GM23338 (cell line): ENCODE measurements at regions not wholly inside any gene's neighbourhood (a gene's known extent, or its start where the extent isn't known, plus 50 kb on each side); places are given as distances from the start of the nearest gene placed in this dataset.

Experiments used
- ATAC-seq: fragments of 200-7000 bp; cut with Tn5 transposase; 3 replicates; pipeline ENCODE4 v1.9.1; 2020
- DNase-seq: peaks from one replicate; pipeline ENCODE4 v3.0.0-alpha.2; 2015; ENCODE audit warnings: low spot score
- H2AFZ ChIP-seq: fragments of 200-600 bp; sonication (generic); 2 replicates; pipeline ENCODE4 v1.8.0; 2016; ENCODE audit warnings: antibody characterized with exemption, mild to moderate bottlenecking, moderate library complexity
- H3F3A ChIP-seq: fragments of 200-600 bp; sonication (generic); replicated peaks from 2 replicates; pipeline ENCODE4 v1.8.0; 2017; ENCODE audit warnings: antibody characterized with exemption, mixed run types, low read depth
- H3K27ac ChIP-seq: fragments of 200-600 bp; sonication (generic); 2 replicates; pipeline ENCODE4 v1.6.1; 2016; ENCODE audit warnings: low read depth
- H3K27me3 ChIP-seq: fragments of 200-600 bp; sonication (generic); 2 replicates; pipeline ENCODE4 v1.8.0; 2016; ENCODE audit warnings: mild to moderate bottlenecking, mixed run types, moderate library complexity; ENCODE audit not compliant: insufficient read depth
- H3K36me3 ChIP-seq: fragments of 200-600 bp; sonication (generic); 2 replicates; pipeline ENCODE4 v1.8.0; 2016; ENCODE audit warnings: mild to moderate bottlenecking; ENCODE audit not compliant: insufficient read depth
- H3K4me1 ChIP-seq: fragments of 200-600 bp; sonication (generic); 2 replicates; pipeline ENCODE4 v1.8.0; 2016; ENCODE audit warnings: mild to moderate bottlenecking, moderate library complexity; ENCODE audit not compliant: insufficient read depth
- H3K4me2 ChIP-seq: fragments of 200-600 bp; sonication (generic); 2 replicates; pipeline ENCODE4 v1.7.1; 2017; ENCODE audit warnings: mixed run types
- H3K4me3 ChIP-seq: fragments of 200-600 bp; sonication (generic); 2 replicates; pipeline ENCODE4 v1.6.1; 2016; ENCODE audit warnings: mixed run types
- H3K79me2 ChIP-seq: fragments of 200-600 bp; sonication (generic); replicated peaks from 2 replicates; pipeline ENCODE4 v1.8.0; 2017; ENCODE audit warnings: mild to moderate bottlenecking; ENCODE audit not compliant: insufficient read depth
- H3K9me2 ChIP-seq: fragments of 200-600 bp; sonication (generic); 2 replicates; pipeline ENCODE4 v1.8.0; 2017; ENCODE audit not compliant: insufficient read depth
- H4K20me1 ChIP-seq: fragments of 200-600 bp; sonication (generic); replicated peaks from 2 replicates; pipeline ENCODE4 v1.8.0; 2017; ENCODE audit warnings: mild to moderate bottlenecking; ENCODE audit not compliant: insufficient read depth
- H3K27ac Mint-ChIP-seq: 2 replicates; pipeline ENCODE4 v1.8.0; 2020; ENCODE audit warnings: inconsistent platforms, mild to moderate bottlenecking, moderate library complexity, mixed read lengths
- H3K27me3 Mint-ChIP-seq: 3 replicates; pipeline ENCODE4 v1.8.0; 2022; ENCODE audit warnings: low read depth, mild to moderate bottlenecking, moderate library complexity, mixed read lengths, inconsistent platforms; ENCODE audit not compliant: insufficient read depth, poor library complexity
- H3K36me3 Mint-ChIP-seq: 3 replicates; pipeline ENCODE4 v1.8.0; 2021; ENCODE audit warnings: low read depth, mild to moderate bottlenecking, inconsistent platforms, moderate library complexity, mixed read lengths
- H3K4me1 Mint-ChIP-seq: 3 replicates; pipeline ENCODE4 v1.8.0; 2020; ENCODE audit warnings: mild to moderate bottlenecking, inconsistent platforms, mixed read lengths
- H3K4me3 Mint-ChIP-seq: 3 replicates; pipeline ENCODE4 v1.8.0; 2021; ENCODE audit warnings: moderate library complexity, mild to moderate bottlenecking, inconsistent platforms, mixed read lengths
- H3K9me3 Mint-ChIP-seq: 3 replicates; pipeline ENCODE4 v1.8.0; 2020; ENCODE audit warnings: moderate library complexity, mild to moderate bottlenecking, inconsistent platforms, mixed read lengths
- CREB1 ChIP-seq: fragments of 250-450 bp; sonication (Bioruptor Pico); IDR thresholded peaks from 2 replicates; pipeline ENCODE4 v1.5.0; 2020; ENCODE audit warnings: low read depth, mild to moderate bottlenecking, moderate library complexity
- EZH2 ChIP-seq: fragments of 200-600 bp; sonication (generic); IDR thresholded peaks from one replicate; pipeline ENCODE4 v1.8.0; 2017; ENCODE audit warnings: antibody characterized with exemption, mild to moderate bottlenecking, low read depth; ENCODE audit not compliant: unreplicated experiment
- EZH2phosphoT487 ChIP-seq: fragments of 200-600 bp; sonication (generic); IDR thresholded peaks from one replicate; pipeline ENCODE4 v1.8.1; 2018; ENCODE audit warnings: antibody characterized with exemption; ENCODE audit not compliant: unreplicated experiment
- JUNB ChIP-seq: IDR thresholded peaks from one replicate; pipeline ENCODE4 v1.6.1; 2016; ENCODE audit warnings: antibody characterized with exemption; ENCODE audit not compliant: unreplicated experiment
- NANOG ChIP-seq: IDR thresholded peaks from 2 replicates; pipeline ENCODE4 v1.6.1; 2016; ENCODE audit warnings: antibody characterized with exemption, borderline replicate concordance
- POLR2AphosphoS5 ChIP-seq: IDR thresholded peaks from 2 replicates; pipeline ENCODE4 v1.6.1; 2016; ENCODE audit warnings: antibody characterized with exemption, low read depth
- REST ChIP-seq: IDR thresholded peaks from one replicate; pipeline ENCODE4 v1.6.1; 2018; ENCODE audit warnings: antibody characterized with exemption; ENCODE audit not compliant: unreplicated experiment
- STAT1 ChIP-seq: IDR thresholded peaks from one replicate; pipeline ENCODE4 v1.6.1; 2016; ENCODE audit warnings: antibody characterized with exemption; ENCODE audit not compliant: unreplicated experiment
- ZNF114 ChIP-seq: fragments of 250-450 bp; sonication (Bioruptor Pico); IDR thresholded peaks from 2 replicates; pipeline ENCODE4 v1.5.0; 2020; ENCODE audit warnings: mild to moderate bottlenecking, moderate library complexity
- ZNF331 ChIP-seq: fragments of 250-450 bp; sonication (Bioruptor Pico); IDR thresholded peaks from 2 replicates; pipeline ENCODE4 v1.5.0; 2020; ENCODE audit warnings: low read depth, mild to moderate bottlenecking, moderate library complexity
- TF ChIP-seq, protein P1 (sequence below), 2 experiments: fragments of 200-600 bp in 1 of 2; sonication (generic) in 1 of 2; conservative IDR thresholded peaks; 2 replicates each; pipeline versions ENCODE4 v1.5.1 to v1.6.1; 2016 to 2017; ENCODE audit warnings: antibody characterized with exemption in 2 of 2, low read depth in 2 of 2, mild to moderate bottlenecking in 2 of 2, moderate library complexity in 1 of 2
- TF ChIP-seq, protein P2 (sequence below): IDR thresholded peaks from 2 replicates; pipeline ENCODE4 v1.6.1; 2016; ENCODE audit warnings: antibody characterized with exemption

DNA sequence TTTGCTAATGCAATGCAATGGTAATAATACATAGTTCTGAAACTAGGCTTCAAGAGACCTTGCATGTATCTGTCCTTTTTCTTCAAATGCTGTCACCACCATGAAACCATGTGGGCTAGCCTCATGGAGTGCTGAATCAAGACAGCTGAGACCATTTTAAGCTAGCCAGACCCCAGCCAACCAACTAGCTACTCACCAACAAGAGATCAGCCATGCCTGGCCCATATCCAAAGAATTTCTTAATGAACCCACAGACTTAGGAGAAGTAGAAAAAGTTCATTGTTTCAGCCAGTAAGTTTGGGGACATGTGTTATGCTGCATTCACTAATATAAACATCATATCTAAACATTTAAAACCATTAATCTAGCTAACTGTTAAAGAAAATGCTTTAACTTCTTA, 139.8 kb upstream of the EDIL3 start:
- no peak for ATAC-seq

More for the DNA sequence above, 139.8 kb upstream of the EDIL3 start:
- Mint-ChIP-seq H3K27me3 (peaks cover 3% of the 10 kb centered on the region), H3K36me3 (no peaks in the 10 kb centered on the region), H3K9me3 (no peaks in the 10 kb centered on the region; the same call in 2 of the 3 replicates), H3K4me1 (no peaks in the 10 kb centered on the region), H3K27ac (no peak overlapping the region), H3K4me3 (no peak overlapping the region)
- H3K36me3 ChIP-seq: no peaks in the 10 kb centered on the region
- H3K9me2 ChIP-seq: no peaks in the 10 kb centered on the region
- no peaks in the 10 kb centered on the region for H3F3A ChIP-seq
- H2AFZ ChIP-seq: no peak overlapping the region
- H3K4me1 ChIP-seq: no peaks in the 10 kb centered on the region
- TF ChIP-seq POLR2AphosphoS5: no peak
- no peak for TF ChIP-seq ZNF114 (CRISPR knock-in tag)
- no peak for TF ChIP-seq REST
- TF ChIP-seq, protein P1, sequence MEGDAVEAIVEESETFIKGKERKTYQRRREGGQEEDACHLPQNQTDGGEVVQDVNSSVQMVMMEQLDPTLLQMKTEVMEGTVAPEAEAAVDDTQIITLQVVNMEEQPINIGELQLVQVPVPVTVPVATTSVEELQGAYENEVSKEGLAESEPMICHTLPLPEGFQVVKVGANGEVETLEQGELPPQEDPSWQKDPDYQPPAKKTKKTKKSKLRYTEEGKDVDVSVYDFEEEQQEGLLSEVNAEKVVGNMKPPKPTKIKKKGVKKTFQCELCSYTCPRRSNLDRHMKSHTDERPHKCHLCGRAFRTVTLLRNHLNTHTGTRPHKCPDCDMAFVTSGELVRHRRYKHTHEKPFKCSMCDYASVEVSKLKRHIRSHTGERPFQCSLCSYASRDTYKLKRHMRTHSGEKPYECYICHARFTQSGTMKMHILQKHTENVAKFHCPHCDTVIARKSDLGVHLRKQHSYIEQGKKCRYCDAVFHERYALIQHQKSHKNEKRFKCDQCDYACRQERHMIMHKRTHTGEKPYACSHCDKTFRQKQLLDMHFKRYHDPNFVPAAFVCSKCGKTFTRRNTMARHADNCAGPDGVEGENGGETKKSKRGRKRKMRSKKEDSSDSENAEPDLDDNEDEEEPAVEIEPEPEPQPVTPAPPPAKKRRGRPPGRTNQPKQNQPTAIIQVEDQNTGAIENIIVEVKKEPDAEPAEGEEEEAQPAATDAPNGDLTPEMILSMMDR (conservative IDR thresholded peaks at IDR 0.05; ENCODE audit: low read depth in 2 of 2): no peak
- no peak for TF ChIP-seq JUNB
- TF ChIP-seq EZH2phosphoT487: no peak
- TF ChIP-seq CREB1: no peak
- TF ChIP-seq NANOG: no peak
- TF ChIP-seq, protein P2, sequence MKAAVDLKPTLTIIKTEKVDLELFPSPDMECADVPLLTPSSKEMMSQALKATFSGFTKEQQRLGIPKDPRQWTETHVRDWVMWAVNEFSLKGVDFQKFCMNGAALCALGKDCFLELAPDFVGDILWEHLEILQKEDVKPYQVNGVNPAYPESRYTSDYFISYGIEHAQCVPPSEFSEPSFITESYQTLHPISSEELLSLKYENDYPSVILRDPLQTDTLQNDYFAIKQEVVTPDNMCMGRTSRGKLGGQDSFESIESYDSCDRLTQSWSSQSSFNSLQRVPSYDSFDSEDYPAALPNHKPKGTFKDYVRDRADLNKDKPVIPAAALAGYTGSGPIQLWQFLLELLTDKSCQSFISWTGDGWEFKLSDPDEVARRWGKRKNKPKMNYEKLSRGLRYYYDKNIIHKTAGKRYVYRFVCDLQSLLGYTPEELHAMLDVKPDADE: no peak
- no peak for TF ChIP-seq ZNF331 (CRISPR knock-in tag)
- no peak for TF ChIP-seq EZH2
- no peak for TF ChIP-seq STAT1
- H4K20me1 ChIP-seq: no peaks in the 10 kb centered on the region
- H3K27me3 ChIP-seq: no peaks in the 10 kb centered on the region
- no peak overlapping the region for H3K4me3 ChIP-seq
- H3K79me2 ChIP-seq: no peaks in the 10 kb centered on the region
- no peak for DNase-seq
- no peak overlapping the region for H3K4me2 ChIP-seq
- no peak overlapping the region for H3K27ac ChIP-seq
